Tibial artery (tissue), 4 donors: ENCODE measurements at regions not wholly inside any gene's neighbourhood (a gene's known extent, or its start where the extent isn't known, plus 50 kb on each side); places are given as distances from the start of the nearest gene placed in this dataset.

Experiments
- DNase-seq, 2 donors: peaks; one replicate each; pipeline ENCODE4 v3.0.0-alpha.2; 2019
- H3K27ac ChIP-seq, 2 donors: fragments of 200-600 bp; sonication (generic) in 1 of 2; 1 replicate in 1 of 2; 2 replicates in 1 of 2; pipeline ENCODE4 v1.5.1; 2018 to 2019; ENCODE audit warnings: mild to moderate bottlenecking in 1 of 2
- H3K27me3 ChIP-seq, 2 donors: fragments of 200-600 bp; sonication (generic) in 1 of 2; one replicate each; pipeline versions ENCODE4 v1.5.1 to v1.6.0; 2016 to 2019
- H3K36me3 ChIP-seq, 3 donors: fragments of 200-600 bp; sonication (generic) in 2 of 3; one replicate each; pipeline ENCODE4 v1.5.1; 2016 to 2019; ENCODE audit warnings: mild to moderate bottlenecking in 2 of 3
- H3K4me1 ChIP-seq, 4 donors: fragments of 200-600 bp; sonication (generic) in 2 of 4; 1 replicate in 3 of 4; 2 replicates in 1 of 4; pipeline ENCODE4 v1.5.1; 2016 to 2019
- H3K4me3 ChIP-seq, 2 donors: fragments of 200-600 bp; sonication (generic) in 1 of 2; 1 replicate in 1 of 2; 2 replicates in 1 of 2; pipeline ENCODE4 v1.5.1; 2018 to 2019; ENCODE audit warnings: mild to moderate bottlenecking in 2 of 2
- H3K9me3 ChIP-seq, 3 donors: fragments of 200-600 bp; sonication (generic) in 1 of 3; one replicate each; pipeline ENCODE4 v1.5.1; 2016 to 2019
- intact Hi-C: fragments of 100-400 bp; cut with DNase I; formaldehyde crosslinking; loops from one replicate; pipeline ENCODE4 v1.15.0; 2023; ENCODE audit warnings: low total_unique reads
- TF ChIP-seq, protein P1 (sequence below), 2 experiments: fragments of 200-600 bp in 1 of 2; fragments of 450-650 bp in 1 of 2; IDR thresholded peaks; one replicate each; pipeline ENCODE4 v1.5.1; 2017 to 2019; ENCODE audit warnings: antibody characterized with exemption in 2 of 2, mild to moderate bottlenecking in 1 of 2, moderate library complexity in 1 of 2

DNA sequence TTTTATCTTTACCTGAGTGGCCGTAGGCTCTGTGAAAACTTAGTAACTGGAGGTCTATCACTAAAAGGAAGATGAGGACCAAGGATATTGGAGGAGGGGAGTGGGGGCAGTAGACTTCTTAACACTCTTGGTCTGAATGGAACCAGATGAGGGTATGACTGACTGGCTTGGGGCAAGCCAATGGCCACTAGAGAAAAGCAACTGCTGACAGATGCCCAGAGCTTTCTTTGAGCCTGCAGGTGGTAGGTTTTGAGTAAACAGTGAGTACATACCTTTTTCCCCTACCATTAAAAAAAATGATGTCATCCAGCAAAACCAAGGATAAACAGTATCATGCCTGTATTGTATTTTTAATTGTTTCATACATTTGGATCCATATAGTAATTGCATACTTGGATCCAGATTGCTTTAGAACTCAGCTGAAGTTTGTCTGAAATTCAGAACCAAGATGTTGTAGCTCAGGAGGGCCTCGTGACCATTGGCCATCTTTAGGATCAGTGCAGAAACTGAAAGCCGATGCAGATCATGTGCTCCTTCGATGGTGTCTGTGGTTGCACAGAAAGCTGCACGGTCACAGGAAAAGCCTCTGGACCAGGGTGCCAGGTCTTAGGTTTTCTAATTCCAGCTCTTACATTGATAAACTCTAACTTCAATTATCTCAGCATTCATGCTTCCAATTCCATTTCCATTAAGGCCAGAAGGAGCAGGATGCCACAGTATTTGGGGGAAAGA is 131.0 kb downstream of the PDGFRA start:
- H3K4me1 ChIP-seq, result no peaks in the 10 kb centered on the region
- no peak overlapping the region for H3K27ac ChIP-seq
- H3K4me3 ChIP-seq, result no peak overlapping the region
- TF ChIP-seq, protein P1, sequence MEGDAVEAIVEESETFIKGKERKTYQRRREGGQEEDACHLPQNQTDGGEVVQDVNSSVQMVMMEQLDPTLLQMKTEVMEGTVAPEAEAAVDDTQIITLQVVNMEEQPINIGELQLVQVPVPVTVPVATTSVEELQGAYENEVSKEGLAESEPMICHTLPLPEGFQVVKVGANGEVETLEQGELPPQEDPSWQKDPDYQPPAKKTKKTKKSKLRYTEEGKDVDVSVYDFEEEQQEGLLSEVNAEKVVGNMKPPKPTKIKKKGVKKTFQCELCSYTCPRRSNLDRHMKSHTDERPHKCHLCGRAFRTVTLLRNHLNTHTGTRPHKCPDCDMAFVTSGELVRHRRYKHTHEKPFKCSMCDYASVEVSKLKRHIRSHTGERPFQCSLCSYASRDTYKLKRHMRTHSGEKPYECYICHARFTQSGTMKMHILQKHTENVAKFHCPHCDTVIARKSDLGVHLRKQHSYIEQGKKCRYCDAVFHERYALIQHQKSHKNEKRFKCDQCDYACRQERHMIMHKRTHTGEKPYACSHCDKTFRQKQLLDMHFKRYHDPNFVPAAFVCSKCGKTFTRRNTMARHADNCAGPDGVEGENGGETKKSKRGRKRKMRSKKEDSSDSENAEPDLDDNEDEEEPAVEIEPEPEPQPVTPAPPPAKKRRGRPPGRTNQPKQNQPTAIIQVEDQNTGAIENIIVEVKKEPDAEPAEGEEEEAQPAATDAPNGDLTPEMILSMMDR (IDR thresholded peaks at IDR 0.05), result no peak
- intact Hi-C loops, result no loop called here
- DNase-seq, result no peak
- H3K27me3 ChIP-seq, result no peaks in the 10 kb centered on the region
- H3K9me3 ChIP-seq, result no peaks in the 10 kb centered on the region
- H3K36me3 ChIP-seq, result no peaks in the 10 kb centered on the region

GRCh38 chr4:54363037-54363436 is 133.9 kb downstream of the PDGFRA start:
- TF ChIP-seq, protein P1 (IDR thresholded peaks at IDR 0.05), result no peak
- intact Hi-C loops, result no loop called here
- no peaks in the 10 kb centered on the region for H3K36me3 ChIP-seq
- DNase-seq, result no peak
- no peaks in the 10 kb centered on the region for H3K9me3 ChIP-seq
- no peak overlapping the region for H3K27ac ChIP-seq
- H3K4me1 ChIP-seq, result no peaks in the 10 kb centered on the region
- H3K27me3 ChIP-seq, result no peaks in the 10 kb centered on the region
- H3K4me3 ChIP-seq, result no peak overlapping the region

- intact Hi-C loops, result no loop called here
- no peak for DNase-seq
- Histone ChIP-seq H3K27me3 (no peaks in the 10 kb centered on the region), H3K27ac (no peak overlapping the region), H3K36me3 (no peaks in the 10 kb centered on the region), H3K4me1 (no peaks in the 10 kb centered on the region), H3K9me3 (no peaks in the 10 kb centered on the region), H3K4me3 (no peak overlapping the region)
- TF ChIP-seq, protein P1 (IDR thresholded peaks at IDR 0.05), result no peak
These were observed 136.6 kb downstream of the PDGFRA start for GRCh38 chr4:54365691-54366090.

GRCh38 chr4:54367059-54367458 is 138.0 kb downstream of the PDGFRA start:
- H3K4me3 ChIP-seq, result no peak overlapping the region
- no peaks in the 10 kb centered on the region for H3K4me1 ChIP-seq
- H3K27ac ChIP-seq, result no peak overlapping the region
- no peaks in the 10 kb centered on the region for H3K36me3 ChIP-seq
- intact Hi-C loops, result no loop called here
- H3K27me3 ChIP-seq, result no peaks in the 10 kb centered on the region
- TF ChIP-seq, protein P1 (IDR thresholded peaks at IDR 0.05), result no peak
- DNase-seq, result no peak
- H3K9me3 ChIP-seq, result no peaks in the 10 kb centered on the region

GRCh38 chr4:54368281-54369265 is 139.5 kb downstream of the PDGFRA start:
- no peaks in the 10 kb centered on the region for H3K36me3 ChIP-seq
- H3K4me1 ChIP-seq, result no peaks in the 10 kb centered on the region
- TF ChIP-seq, protein P1 (IDR thresholded peaks at IDR 0.05), result no peak
- DNase-seq, result no peak
- intact Hi-C loops, result no loop called here
- no peak overlapping the region for H3K4me3 ChIP-seq
- H3K9me3 ChIP-seq, result no peaks in the 10 kb centered on the region
- no peaks in the 10 kb centered on the region for H3K27me3 ChIP-seq
- no peak overlapping the region for H3K27ac ChIP-seq
